H1 (cell line): ENCODE measurements at regions not wholly inside any gene's neighbourhood (a gene's known extent, or its start where the extent isn't known, plus 50 kb on each side); places are given as distances from the start of the nearest gene placed in this dataset.

Experiments used
- CBX5 ChIP-seq: fragments of 300-800, 300-1000 bp; sonication (generic); IDR thresholded peaks from 2 replicates; pipeline ENCODE4 v1.7.1; 2016; ENCODE audit warnings: antibody characterized with exemption, low read length, low read depth
- KDM4A ChIP-seq: IDR thresholded peaks from one replicate; pipeline ENCODE4 v1.7.1; 2012; ENCODE audit warnings: low read depth, mild to moderate bottlenecking, moderate library complexity, low read length, inconsistent platforms; ENCODE audit not compliant: severe bottlenecking

DNA sequence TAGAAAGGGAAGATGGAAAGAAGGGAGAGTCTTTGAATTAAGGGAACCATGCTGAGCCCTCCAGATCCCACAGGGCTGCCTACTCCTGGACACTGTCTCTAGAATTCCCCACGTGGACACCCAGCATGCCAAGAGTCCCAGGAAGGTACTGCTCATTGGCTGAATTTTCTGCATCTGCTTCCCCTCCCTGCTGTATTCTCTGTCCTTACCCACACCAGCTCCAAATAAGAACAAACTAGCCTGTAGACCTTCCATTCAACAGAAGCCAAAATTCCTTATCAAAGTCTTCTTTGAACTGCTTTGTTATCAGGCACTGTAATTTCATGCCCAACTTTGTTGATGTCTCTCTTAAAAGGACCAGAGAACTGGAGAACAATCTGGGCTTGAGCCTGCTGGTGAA lies 305.9 kb upstream of the ARGLU1 start (continued):
- no peak for TF ChIP-seq CBX5
- TF ChIP-seq KDM4A = no peak
